GM12892 (cell line): ENCODE measurements at regions not wholly inside any gene's neighbourhood (a gene's known extent, or its start where the extent isn't known, plus 50 kb on each side); places are given as distances from the start of the nearest gene placed in this dataset.
A peak's percentile ranks its signal among the peaks of the same experiment; 100 is the strongest.

Experiments used
- DNase-seq: peaks from one replicate; pipeline ENCODE4 v3.0.0; 2011; ENCODE audit not compliant: insufficient read length
- FAIRE-seq: peaks from 2 replicates; lab custom pipeline; 2011; peaks lifted over from hg19 to GRCh38; lab: Jason Lieb, UNC
- POLR2A ChIP-seq: IDR thresholded peaks from 2 replicates; pipeline ENCODE4 v1.6.1; 2011; ENCODE audit warnings: low read depth, low read length, control low read depth
- POLR2AphosphoS5 ChIP-seq: IDR thresholded peaks from 2 replicates; pipeline ENCODE4 v1.6.1; 2011; ENCODE audit warnings: low read depth, low read length, control low read depth
- TAF1 ChIP-seq: IDR thresholded peaks from 2 replicates; pipeline ENCODE4 v1.6.1; 2011; ENCODE audit warnings: low read depth, mild to moderate bottlenecking, control low read depth, low read length, borderline replicate concordance

DNA sequence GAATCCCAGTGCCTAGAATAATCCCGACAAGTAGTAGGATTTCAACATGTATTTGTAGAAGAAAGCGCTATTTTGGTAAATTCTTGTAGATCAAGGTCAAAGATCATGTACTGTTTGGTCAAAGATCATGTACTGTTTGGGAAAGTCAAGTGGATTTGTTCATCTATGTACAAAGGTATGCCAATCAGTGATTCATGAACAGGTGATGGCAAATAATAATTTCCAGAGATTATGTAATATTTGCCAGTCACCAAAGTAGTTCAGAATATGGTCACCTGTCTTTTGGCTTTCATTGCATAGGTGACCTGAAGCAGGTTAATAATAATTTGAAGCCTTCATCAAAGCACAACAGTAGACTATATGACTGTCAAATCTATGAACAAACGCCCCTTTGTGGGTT is 398.2 kb downstream of the EFNA5 start:
- TF ChIP-seq POLR2A, result no peak
- no peak for TF ChIP-seq POLR2AphosphoS5
- TF ChIP-seq TAF1, result no peak
- no peak for DNase-seq
- no peak for FAIRE-seq

DNA sequence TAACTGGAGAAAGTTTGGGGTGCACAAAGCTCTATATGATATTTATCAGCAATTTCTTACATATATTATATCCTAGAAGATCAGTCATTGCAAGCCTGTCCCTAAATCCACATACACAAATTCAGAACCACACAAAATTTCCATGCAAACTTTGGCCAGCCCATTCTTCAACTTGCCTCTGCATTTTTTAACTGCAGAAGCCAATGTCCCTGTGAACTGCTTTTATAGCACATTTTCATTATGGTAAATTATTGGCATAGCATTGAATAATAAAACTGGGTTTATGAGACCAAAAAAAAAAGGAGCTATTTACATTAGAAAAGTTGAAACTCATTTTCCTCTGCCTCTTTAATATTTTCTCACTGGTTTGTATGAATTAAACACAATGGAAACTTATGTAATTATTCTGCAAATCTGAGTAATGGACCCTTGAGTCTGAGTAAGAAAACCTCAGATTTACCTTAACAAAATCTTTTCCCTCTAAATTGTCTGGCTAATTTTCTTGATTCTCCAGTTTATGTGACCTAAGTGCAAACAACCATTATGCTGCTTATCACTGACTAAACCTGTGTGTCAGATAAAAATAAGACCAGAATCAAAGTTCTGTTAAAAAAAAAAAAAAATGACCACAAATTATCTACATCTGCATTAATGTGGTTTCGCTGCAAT is 398.9 kb downstream of the EFNA5 start:
- TF ChIP-seq POLR2A (no peak), TAF1 (no peak), POLR2AphosphoS5 (no peak)
- DNase-seq (no peak), FAIRE-seq (no peak)

DNA sequence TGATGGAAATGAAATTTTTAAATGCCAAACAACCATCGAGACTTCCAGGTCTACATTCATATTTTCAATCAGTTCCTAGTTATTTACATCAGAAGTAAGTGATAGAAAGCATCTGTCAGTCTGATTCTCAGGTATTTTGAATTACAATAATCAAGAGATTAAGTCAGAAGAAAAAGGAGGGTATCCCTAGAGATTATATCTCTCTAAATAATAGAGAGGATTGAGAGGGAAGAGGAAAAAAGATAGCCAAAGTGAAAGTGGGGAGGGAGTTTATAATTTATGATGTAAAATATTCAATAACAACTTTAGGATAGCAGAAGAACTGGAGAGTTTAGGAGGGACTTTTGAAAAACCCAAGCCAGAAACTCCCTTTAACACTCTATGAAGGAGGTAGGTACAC is 400.2 kb downstream of the EFNA5 start:
- no peak for FAIRE-seq
- no peak for DNase-seq
- TF ChIP-seq POLR2AphosphoS5, result no peak
- TF ChIP-seq TAF1, result no peak
- TF ChIP-seq POLR2A, result no peak

DNA sequence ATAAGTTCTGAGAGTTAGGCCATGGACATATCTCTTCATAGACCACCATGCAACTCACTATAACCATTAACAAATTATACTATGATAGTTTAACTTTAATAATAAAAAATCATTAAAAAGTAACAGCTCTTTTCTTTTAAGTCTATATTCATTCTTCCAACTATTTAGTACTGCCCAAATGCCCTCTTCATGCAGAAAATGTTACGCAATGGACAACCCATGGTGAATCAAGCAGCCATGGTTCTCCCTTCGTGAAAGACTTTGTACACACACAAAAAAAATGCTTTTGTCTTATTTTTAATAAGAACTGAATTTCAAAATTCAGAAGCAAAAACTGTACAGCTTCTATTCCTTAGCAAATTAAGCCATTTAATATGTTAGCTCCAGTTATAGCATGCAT is 401.1 kb downstream of the EFNA5 start:
- FAIRE-seq (no peak), DNase-seq (no peak)
- TF ChIP-seq TAF1 (no peak), POLR2AphosphoS5 (no peak), POLR2A (no peak)

DNA sequence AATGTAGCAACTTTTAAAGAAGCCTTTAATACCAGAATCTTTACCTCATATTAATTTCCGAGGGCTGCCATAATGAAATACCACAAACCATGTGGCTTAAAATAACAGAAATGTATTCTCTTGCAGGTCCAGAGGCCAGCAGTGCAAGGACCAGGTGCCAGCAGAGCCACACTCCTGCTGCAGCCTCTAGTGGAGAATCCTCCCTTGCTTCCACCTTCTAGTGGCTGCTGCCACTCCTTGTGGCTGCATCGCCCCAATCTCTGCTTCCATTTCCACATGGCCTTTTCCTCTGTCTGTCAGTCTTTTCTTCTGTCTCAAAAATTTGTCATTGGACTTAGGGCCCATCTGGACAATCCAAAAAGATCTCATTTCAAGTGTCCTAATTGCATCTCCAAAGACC is 401.5 kb downstream of the EFNA5 start:
- DNase-seq (no peak), FAIRE-seq (no peak)
- TF ChIP-seq POLR2AphosphoS5, result no peak
- TF ChIP-seq TAF1, result no peak
- TF ChIP-seq POLR2A, result no peak

DNA sequence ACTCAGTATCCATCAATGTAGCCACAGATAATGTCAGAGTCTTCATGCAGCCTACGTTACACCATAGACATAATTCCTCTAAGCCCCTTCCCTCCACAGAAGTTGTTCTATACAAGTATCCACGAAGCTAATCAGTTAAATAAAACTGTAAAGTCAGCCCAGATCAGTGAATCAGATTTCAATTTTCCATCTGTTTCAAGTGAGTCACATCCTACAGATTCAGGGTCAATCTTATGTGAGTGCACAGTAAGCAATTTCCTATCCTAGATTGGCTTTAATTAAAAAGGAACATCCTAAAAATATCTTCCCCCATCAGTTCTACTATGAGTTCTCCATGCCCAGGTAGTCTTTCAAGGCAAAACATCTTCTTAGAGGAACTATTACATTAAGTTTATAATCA is 402.5 kb downstream of the EFNA5 start:
- TF ChIP-seq TAF1 (no peak), POLR2A (no peak), POLR2AphosphoS5 (no peak)
- no peak for FAIRE-seq
- DNase-seq, result no peak

DNA sequence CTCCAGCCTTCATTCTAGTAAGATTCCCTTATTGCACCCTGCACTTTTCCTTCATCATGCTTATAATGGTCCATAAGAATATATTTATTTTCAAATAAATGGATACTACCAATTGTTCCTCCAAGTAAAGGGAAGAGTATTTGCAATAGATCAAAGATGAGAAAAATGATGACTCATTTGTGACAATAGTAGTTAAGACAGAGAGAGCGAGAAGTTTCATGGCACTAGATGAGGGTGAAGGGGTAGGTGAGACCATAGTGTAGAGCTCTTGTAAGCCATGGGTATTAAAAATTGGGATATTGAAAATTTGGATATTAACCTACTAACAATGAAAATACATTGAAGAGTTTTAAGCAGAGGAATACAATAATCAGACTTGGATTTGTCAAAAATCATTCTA is 404.6 kb downstream of the EFNA5 start:
- FAIRE-seq, result no peak
- TF ChIP-seq POLR2AphosphoS5 (no peak), TAF1 (no peak), POLR2A (no peak)
- no peak for DNase-seq

DNA sequence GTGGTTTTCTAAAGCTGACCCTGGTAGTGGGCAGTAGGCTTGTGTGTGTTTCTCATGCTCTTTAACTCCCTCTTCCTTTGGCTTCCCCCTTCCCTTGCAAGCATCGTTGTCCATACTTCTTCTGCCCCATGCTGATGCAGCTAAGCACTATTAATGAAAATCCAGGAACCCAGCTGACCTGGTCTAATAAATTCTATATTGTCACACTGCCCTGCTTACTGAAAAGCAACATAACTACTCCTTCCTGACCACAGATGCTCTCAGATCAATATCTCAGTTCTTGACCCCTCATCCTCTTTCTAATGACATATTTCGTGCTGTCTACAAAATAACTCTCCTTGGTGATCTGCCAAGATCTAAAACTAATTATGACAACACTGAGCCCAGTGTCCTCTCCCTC is 405.5 kb downstream of the EFNA5 start:
- DNase-seq (no peak), FAIRE-seq (peak; percentile 65)
- TF ChIP-seq POLR2AphosphoS5 (no peak), TAF1 (no peak), POLR2A (no peak)

DNA sequence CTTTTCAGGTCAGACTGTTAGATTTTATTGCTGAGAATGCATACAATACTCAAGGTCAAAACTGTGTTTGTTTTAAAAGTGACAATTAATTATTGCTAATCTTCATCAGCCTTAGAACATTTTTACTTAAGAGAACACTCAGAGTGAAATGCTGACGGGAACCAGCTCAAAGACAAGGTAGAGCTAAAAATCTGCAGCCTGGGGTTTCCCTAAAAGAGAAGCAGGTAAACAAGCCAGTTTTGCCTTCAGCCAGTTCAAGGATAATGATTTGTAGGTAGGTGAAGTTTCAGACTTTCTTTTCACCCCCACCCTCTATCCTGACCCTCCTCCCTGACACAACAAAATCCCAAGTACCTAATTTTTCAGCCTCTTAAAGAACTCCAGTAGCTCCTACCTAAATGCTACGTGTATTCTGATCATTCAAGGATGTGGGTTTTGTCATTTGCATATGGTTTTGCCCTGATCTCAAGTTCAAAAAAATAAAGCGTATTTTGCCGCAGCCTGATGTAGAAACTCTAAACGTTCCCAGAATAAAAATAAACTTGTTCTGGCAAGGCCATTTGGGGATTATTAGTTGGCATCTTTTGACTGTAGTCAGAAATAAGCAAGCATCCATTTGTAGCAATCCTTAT is 407.2 kb downstream of the EFNA5 start:
- no peak for TF ChIP-seq TAF1
- no peak for TF ChIP-seq POLR2A
- TF ChIP-seq POLR2AphosphoS5, result no peak
- FAIRE-seq, result peak; percentile 91
- no peak for DNase-seq

DNA sequence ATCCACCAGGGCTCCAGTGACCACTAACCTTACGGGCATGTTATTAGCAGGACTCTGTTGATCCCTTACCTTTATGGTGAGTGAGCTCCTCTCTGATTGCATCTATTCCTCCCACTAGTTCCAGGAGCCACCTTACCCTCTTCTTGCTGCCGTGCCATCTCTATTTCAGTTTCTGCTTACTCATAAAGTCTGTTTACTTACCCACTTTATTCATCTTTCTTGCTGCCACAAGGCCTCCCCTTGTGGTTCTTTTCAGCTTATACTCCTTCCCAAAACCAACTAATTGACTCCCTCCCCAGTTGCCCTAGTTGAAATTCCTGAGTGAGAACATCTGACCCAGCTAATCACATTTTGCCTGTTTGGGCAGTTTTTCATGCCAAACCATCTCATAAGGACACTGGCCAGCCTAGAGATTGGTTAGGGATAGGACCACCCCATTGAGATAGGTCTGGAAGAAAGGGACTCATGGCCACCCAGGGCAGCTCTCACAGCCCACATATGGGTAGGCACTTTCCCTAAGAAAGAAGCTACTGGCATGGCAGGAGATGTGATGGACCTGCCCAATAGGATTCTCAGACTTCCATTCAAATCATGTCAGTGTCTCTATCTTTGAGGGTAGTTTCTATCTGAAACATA is 412.7 kb downstream of the EFNA5 start:
- DNase-seq (no peak), FAIRE-seq (no peak)
- TF ChIP-seq POLR2A (no peak), POLR2AphosphoS5 (no peak), TAF1 (no peak)

DNA sequence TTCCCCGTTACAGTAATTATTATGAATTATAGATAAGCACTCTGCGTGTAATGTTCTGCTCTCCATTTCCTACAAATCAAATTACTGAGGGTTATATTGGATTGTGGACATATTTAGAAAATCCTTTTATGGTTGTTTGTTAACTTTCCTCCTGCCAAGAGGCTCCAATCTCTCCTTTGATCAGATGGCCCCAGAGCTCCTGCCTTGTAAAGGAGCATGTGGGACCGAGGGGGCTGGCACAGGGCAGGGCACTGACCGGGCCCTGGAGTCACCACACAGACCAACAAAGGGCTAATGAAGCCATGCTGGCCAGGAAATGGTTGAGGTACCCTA is 415.9 kb downstream of the EFNA5 start:
- TF ChIP-seq POLR2AphosphoS5, result no peak
- TF ChIP-seq TAF1, result no peak
- TF ChIP-seq POLR2A, result no peak
- no peak for FAIRE-seq
- DNase-seq, result no peak

DNA sequence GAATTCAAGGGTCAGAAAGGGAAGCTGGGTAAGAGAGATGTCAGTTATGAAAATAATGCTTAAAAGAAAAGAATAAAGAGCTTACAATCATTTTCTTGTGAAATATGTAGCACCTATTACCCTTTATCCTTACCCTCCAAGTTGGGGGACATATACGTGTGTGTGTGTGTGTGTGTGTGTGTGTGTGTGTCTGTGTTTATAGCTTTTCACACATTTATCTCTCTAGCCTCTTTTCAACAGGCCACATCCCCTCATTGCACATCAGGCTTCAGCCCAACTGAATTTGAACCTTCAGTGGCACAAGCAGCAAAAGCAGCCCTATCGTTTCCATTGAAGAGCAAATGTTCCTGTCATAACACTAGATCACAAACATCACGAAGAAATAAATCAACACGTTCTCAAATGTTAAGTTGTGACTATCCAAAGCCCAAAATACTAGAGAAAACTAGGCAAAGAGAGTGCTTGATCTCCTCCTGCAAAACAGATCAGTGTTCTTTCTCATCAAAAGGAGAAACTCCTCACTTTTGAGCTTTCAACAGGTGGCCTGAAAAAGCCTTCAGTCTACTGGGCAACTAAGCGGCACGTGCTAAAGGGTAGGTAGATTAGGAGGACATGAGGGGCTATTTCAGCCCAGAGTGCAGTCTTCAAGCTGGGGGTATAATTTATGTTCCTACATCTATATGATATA is 416.4 kb downstream of the EFNA5 start:
- FAIRE-seq (no peak), DNase-seq (no peak)
- no peak for TF ChIP-seq POLR2A
- TF ChIP-seq POLR2AphosphoS5, result no peak
- TF ChIP-seq TAF1, result no peak

DNA sequence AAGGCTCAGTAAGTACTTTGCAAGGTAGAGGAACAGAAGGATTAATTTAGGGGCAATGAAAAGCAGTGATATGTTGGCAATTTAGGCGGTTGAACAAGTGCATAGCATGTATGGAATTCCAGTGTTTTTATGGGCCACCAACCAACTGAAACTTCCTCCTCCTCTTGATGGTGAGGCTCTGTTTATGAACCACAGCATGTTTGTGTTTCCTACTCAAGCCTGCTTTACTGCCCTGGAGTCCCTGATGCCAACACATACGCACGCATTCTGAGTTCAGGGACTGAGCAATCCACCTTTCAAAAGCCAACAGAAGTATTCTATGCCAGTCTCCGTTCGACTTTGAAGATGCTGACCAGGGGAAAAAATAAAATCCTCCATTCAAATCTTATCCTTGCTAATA is 417.5 kb downstream of the EFNA5 start:
- TF ChIP-seq POLR2AphosphoS5 (no peak), TAF1 (no peak), POLR2A (no peak)
- FAIRE-seq (no peak), DNase-seq (no peak)
